HG03439 (cell line): ENCODE measurements at regions not wholly inside any gene's neighbourhood (a gene's known extent, or its start where the extent isn't known, plus 50 kb on each side); places are given as distances from the start of the nearest gene placed in this dataset.
"Not testable (repeated sequence)": the region's sequence is repeated elsewhere in the genome, so short reads cannot be mapped to it uniquely, and the experiment has no call there.

Experiments used
- ATAC-seq: cut with Tn5 transposase; IDR thresholded peaks from one replicate; pipeline ENCODE4 v1.9.1; 2021; ENCODE audit warnings: mild to moderate bottlenecking, moderate library complexity; ENCODE audit not compliant: unreplicated experiment

DNA sequence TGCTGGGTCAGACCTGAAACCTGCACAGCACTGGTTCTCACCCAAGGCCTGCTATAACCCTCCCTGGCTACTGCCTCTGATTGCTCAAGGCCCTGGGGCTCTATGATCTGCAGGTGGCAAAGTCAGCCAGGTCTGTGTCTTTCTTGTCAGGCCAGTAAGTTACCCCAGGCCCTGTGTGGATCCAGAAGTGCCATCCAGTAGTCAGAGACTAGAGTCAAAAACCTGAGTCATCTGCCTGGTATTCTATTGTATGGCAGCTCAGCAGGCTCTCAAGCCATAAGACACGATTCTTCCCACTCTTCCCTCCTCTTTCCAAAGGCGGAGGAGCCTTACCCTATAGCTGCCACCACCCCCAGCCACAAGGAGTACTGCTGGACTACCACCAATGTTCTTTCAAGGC lies 593.0 kb downstream of the FRK start:
- ATAC-seq: no peak

DNA sequence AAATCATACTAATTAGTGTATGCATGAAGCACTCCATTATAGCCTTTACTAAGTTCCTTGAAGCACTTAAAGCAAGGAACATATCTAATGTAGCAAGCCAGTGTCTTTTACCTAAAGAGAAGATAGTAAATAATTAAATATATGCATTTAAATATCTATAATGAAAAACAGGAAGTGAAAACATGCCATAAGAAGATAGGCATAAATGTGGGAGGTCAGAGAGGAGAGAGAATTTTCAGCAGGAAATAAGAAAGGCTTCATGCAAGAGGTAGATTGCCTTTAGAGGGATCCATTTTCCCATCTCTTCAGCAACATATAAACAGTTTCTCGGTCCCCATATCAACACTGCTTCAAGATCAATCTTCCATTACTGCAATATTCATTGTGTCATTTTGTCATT lies 599.8 kb downstream of the FRK start:
- no peak for ATAC-seq

DNA sequence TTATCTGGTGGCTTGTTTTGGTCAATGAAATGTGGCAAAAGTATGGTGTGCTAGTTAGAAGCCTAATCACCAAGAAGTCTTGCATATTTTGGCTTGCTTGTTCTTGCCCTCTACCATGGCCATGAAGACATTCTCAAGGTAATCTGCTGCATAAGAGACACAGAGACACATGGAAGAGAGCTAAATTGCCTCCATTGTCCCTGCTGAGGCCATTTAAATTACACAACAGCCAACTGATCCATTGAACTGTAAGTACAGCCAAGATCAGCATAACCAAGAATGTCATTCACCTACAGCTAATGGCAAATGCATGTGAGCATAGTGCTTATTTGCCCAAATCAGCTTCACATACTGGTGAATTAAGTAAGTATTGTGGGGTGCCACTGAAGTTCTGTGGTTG lies 603.8 kb downstream of the FRK start:
- no peak for ATAC-seq

DNA sequence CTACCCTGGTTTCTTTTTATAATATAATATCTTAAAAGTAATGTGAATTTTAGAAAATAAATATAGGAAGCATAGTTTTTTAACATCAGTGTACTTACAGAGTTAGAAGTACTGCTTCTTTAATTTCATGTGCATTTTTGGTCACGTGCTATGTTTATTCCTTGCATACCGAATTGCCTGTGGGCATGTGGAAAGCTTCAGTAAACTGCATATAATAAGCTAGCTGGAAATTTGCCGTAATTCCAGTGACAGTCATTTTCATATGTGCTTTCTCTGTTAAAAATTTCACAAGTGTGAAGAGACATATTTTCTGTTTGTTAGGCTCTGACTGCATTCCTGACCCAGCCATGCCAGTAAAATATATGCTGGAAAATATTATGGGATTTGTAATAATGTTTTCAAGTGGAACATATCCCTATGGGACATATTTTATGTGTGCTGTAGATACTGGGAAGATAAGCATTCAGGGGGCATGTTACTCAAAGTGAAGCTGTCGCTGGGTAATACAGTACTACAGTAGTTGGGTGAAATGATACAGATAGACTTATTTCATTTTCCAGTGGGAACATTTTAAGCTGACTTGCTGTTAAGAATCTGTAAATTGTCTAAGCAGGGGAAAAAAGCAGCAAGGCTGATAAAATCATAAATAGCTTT lies 616.7 kb downstream of the FRK start:
- ATAC-seq: no peak

DNA sequence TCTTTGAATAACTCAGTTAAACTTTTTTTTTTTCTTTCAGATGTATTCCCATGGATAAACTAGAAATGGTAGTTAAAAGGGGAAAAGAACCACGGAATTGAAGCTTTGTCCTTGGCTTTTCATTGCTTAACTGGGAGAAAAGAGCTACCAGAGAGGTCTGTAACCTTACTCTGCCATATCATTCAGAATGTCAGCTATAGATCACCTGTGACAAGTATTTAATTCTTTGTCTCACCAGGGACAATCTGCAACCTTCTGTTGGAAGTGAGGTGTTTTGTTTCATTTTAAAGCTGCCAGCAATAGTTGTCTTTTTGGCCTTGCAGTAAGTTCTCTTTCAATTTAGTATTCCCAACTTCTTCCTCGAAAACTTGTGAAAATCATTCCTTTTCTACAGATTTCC lies 618.4 kb downstream of the FRK start:
- ATAC-seq: no peak

DNA sequence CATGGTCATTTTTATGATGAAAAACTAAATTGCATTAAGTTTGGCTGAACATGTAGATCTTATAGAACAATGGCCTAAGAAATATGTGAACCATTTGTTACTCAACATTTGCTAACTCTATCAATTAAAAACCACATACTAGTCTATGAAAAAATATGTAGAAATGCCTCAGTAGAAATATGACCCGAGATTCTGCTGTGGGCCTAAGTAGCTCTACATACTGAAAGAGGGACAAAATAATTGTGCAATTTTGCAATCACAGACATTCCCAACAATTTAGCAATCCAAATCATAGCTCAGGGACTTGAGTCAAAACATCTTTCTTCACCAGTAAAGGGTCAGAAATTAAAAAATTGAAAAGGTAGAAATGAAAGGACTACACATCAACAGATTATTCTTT lies 619.0 kb downstream of the FRK start:
- no peak for ATAC-seq

DNA sequence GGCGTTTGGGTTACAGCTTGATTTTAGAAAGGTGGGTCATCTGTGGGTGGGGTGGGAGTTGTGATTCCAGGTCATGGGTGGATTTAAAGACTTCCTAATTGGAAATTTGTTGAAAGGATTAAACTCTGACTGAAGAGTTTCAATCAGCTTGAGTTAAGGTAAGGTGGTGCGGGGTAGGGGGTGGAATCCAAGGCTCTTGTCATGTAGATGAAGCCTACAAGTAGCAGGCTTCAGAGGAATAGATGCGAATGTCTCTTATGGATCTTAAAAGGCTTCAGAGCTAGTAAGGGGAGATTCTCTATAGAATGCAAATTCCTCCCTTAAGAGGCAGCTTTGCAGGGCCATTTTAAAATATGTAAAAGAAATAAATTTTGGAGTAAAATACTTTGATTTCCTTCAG lies 645.3 kb downstream of the FRK start:
- no peak for ATAC-seq

DNA sequence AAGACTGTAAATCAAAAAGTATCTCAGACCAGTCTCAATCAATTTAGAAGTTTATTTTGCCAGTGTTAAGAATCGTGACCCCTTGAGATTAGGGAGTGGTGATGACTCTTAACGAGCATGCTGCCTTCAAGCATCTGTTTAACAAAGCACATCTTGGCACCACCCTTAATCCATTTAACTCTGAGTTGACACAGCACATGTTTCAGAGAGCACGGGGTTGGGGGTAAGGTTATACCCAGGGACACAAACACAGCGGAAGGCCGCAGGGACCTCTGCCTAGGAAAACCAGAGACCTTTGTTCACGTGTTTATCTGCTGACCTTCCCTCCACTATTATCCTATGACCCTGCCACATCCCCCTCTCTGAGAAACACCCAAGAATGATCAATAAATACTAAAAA lies 645.8 kb downstream of the FRK start:
- ATAC-seq: not testable (repeated sequence)

DNA sequence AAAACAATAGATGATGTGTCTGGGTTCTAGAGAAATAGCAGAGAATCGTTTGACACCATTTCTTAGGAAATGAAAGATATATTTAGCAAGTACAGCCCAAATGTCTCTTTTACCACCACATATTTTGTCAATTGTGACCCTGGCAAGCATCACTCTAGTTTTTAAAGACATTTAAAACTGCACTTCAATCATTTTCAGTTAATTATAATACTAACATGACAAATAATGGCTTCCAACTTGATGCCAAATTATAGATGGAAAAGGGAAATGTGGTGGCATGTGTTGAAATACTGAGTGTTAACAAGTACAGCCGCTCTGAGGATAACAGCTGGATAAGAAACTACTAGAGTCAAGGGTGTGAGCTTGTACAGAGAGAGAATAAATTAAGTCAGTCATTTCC lies 648.9 kb downstream of the FRK start:
- no peak for ATAC-seq

DNA sequence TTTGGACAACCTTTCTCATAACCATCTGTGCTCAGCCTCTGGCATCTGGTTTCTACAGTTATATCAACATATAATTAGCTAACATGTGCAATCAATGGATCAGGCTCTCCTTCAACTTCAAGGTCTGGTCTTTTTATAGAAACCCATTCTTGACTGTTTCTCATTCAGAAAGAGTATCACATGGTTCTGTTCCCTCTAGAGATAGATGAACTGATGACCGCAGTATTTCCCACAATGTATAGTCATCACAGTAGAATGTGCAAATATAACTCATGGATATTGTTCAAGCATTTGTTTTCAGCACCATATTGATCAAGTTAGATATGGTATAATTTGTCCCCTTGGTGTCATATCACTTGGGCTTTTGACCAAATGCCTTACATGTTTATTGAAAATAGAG lies 656.2 kb downstream of the FRK start:
- ATAC-seq: no peak

DNA sequence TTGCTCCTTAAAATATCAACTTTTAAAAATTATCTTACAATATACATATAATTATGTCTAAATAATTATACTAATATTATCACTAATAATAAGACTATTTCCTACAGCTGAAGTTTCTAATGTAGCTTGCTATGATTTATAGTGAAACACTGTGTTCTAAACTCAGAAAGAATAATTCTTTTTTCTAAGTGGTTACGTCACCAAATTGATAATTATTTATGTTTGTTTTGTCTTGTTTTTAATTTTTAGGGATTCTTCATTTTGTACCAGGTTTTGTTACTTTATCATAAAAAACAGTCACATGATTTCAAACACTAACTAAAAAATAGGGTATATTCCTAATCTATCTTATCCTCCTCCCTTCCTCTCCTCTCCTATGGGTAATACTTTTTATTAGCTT lies 662.1 kb downstream of the FRK start:
- no peak for ATAC-seq

DNA sequence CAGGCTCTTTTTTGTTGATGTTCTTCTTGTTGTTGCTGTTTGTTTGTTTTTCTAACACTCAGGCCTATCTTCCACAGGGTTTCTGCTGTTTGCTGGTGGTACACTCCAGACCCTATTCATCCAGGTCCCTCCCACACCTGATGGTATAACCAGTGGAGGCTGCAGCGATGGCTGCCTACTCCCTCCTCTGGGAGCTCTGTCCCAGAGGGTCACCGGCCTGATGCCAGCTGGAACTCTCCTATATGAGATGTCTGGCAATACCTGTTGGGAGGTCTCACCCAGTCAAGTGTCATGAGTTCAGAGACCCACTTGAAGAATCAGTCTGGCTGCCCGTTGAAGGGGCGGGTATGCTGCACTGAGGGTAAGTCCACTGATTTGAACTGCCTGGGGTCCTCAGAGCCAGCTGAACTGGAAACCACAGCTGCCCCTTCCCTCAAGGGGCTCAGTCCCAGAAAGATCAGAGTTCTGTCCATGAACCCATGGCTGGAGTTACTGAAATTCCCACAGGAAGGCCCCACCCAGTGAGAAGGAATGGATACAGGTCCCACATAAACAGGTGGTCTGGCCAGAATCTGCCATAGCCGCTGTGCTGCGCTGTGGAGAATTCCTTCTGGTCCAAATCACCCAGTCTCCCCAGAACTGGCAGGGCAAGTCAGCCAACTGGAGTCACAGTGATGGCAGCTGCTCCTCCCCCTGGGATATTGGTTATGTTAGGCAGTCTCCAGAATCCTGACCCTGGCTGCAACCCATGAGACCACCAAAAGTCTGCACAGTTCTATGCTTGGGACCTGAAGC lies 664.4 kb downstream of the FRK start:
- no peak for ATAC-seq

DNA sequence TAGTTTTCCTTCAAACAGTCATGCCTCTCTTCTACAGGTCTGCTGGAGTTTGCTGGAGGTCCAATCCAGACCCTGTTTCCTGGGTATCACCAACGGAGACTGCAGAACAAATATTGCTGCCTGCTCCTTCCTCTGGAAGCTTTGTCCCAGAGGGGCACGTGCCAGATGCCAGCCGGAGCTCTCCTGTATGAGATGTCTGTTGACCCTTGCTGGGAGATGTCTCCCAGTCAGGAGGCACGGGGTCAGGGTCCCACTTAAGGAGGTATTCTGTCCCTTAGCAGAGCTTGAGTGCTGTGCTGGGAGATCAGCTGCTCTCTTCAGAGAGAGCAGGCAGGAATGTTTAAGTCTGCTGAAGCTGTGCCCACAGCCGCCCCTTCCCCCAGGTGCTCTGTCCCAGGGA lies 666.9 kb downstream of the FRK start:
- ATAC-seq: no peak

DNA sequence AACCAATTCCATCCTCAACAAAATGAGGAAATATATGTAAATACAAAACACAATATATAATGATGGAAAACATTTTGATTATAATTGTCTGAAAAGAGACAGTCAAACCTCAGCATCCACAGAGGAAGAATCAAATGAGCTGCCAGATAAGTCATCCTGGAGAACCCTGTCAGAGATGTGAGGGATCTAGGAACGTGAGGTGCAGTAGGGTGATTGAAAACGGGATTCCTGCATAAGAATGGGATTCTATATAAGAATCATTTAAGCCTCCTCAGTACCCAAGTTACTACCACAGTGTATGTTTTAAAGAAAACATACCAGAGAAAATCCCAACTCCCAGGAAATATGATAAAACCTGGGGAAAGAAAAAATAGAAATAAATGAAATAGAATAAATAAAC lies 690.5 kb downstream of the FRK start:
- ATAC-seq: no peak

DNA sequence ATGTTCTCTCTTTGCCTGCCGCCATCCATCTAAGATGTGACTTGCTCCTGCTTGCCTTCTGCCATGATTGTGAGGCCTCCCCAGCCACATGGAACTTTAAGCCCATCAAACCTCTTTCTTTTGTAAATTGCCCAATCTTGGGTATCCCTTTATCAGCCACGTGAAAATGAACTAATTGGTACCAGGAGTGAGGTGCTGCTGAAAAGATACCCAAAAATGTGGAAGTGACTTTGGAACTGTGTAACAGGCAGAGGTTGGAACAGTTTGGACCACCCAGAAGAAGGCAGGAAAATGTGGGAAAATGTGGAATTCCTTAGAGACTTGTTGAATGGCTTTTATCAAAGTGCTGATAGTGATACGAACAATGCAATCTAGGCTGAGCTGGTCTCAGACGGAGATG lies 694.9 kb downstream of the FRK start:
- ATAC-seq: no peak

DNA sequence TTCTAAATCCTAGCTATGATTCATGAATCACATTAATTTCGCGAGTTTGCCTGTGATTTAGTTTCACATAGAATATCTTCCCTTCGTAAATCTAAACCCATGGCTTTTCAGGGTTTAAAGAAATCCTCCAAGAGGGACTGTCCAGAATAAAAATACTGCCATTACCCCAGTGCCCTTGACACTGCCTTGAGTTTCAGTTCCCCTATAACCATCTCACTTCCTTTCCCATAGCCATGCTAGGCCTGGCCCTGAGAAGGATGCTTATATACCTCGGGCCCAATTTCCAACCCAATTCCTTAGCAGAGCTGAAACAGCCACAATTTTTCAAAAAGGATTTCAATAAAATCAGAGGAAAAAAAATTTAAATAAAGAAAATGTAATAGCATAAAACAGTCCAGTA lies 697.3 kb downstream of the FRK start:
- no peak for ATAC-seq

DNA sequence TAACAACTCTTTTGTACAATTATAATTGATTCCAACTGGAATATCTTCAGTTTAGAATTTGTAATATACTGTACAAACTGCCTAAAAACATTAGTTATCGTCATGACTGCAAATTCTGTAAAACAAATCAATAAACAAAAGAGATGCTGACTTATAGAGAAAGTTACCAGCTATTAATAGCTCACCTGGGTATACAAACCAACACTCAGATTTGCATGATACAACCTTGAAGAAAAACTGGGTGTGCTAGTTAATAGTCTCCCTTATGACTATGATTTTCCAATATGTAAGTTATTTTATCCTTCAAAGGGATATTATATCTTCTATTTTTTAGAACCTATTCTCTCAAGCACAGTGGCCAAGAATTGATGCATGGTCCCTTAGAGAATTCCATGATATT lies 698.5 kb downstream of the FRK start:
- ATAC-seq: no peak

DNA sequence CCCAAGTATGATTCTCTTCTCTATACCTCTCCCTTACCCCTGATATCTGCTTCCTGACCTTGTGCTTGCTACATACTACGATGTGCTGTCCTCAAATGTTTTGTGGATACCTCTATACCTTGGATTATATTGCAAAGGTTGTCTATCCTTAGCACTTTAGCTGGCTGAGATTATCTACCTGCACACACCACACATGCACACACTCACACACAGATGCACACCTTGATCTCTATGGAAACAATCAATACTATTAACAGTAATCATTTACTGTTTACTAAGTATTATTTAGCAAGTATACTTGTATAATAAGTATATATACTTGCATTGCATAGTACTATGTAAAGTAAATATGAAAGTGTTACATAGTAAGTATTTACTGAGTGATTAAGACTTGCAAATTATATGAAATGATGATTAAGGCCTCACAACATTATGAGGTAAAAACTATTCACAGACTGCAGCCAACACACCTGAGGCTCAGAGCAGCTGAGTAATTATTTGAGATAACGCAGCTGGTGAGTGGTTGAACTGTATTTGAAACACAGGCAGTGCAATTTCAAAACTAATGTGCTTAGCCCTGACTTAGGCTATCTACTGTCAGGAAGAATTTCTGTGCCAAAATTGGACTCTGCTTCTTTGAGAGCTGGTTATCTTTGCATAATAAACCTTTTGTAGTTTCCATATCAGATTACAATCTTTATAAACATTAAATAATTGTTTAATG lies 699.9 kb downstream of the FRK start:
- no peak for ATAC-seq

DNA sequence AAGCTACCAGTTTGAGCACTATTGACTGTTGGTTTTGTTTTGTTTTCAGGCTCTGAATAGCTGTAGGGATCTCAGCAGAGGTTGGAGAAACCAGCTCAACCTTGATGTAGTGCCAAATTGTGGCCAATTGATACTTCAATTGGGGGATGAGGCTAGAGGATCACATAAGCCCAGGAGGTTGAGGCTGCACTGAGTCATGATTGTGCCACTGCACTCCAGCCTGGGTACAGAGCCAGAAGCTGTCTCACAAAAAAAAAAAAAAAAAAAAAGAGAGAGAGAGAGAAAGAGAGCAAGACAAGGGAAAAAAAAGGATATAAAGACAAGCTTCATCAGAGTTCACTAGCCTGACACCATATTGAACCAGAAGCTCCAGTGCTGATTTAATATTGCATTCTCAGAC lies 702.1 kb downstream of the FRK start:
- no peak for ATAC-seq

DNA sequence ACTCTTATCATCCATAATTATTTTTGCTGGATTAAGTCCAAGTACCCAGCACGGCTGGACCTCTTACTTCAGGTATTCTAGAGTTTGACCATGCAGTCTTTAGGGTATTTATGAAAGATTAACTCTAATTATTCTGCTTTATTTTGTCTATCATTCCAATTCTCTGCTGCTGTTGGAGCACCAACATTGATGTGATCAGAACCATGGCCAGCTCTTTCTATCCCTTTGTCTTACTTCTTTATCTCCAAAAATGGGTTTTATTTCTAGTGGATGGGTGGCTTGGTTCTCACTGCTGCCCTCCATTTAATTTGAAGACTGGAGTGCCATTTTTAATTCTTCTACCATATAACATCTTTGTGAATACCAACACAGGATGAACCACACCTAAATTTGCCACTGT lies 704.3 kb downstream of the FRK start:
- no peak for ATAC-seq

DNA sequence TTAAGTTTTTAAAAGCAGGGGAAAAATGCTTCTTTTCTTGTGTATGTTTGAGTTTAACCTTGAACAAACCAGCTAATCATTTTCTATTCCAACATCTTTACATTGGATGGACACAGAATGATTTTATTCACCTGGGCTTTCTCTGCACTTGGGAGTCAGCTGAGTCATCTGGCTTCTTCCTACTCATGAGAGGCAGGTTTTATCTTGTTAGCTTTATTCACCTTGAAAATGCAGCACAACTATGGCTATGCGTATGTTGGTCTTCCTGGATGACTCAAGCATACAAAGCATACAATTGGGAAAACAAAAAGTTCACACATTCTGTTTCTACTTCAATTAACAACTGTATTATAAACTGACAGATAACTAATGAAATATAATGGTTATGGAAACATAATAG lies 737.7 kb downstream of the FRK start:
- ATAC-seq: no peak

DNA sequence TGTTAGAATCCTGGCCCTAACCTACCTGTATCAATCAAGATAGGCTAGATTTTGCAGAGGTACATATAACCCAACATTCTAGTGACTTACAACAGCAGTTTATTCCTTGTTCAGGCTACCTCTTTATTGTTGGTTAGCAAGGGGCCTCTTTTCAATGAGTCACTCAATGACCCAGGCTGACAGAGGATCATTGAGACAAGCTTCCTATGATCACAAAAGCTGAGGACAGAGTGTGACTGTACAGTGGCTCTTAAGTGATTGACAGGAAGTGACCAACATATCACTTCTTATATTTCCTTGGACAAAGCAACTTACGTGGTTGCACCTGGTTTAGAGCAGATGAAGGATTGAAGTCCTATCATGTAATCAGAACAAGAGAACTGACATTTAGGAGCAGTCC lies 740.9 kb downstream of the FRK start:
- no peak for ATAC-seq
